ENCODE measurements at regions not wholly inside any gene's neighbourhood (a gene's known extent, or its start where the extent isn't known, plus 50 kb on each side); places are given as distances from the start of the nearest gene placed in this dataset.

DNA sequence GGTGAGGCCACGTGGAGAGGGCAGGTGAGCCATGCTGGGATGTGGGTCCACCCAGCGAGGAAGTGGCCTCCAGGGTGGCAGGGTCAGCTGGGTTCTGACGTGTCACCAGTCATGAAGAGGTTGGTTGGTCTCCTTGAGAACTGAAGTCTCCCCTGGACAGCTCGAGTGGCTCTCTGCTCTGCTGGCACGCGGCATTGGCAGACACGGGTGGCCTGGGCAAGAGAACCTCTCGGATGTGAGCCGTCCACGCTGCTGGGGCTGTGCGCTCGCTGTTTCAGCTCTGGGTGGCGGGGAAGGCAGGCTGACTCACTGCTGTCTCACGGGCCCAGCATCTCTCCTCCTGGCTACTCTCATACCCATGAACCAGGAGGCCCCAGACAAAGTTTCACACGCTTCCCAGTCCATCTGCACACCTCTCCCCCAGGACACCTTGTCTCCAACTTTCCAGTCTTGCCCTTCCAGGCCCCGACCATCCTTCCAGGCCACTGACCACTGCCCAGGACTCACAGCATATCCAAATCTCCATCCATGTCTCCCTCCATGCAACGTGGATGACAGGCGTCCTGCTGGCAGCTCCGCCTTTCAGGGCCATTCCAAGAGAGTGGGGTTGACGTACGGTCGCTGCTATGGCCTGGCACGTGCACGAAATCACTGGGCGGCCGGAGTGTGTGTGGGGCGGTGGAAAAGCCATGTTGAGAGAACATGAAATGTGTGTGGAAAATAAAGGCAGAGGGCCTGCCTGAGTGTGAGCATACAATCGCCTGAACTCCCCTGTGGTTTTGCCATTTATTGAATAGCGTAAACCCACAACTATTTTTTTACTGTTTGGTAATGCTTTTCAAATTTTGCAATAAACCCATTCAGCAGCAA, 145.0 kb upstream of the COL5A1 start:
- Mint-ChIP-seq H3K4me1 (no peaks in the 10 kb centered on the region), H3K9me3 (no peaks in the 10 kb centered on the region), H3K27ac (no peak overlapping the region), H3K4me3 (no peak overlapping the region), H3K27me3 (peaks cover 7% of the 10 kb centered on the region), H3K36me3 (ENCODE audit: low read depth) (no peaks in the 10 kb centered on the region)
- no peak for ATAC-seq (replicated peaks)

DNA sequence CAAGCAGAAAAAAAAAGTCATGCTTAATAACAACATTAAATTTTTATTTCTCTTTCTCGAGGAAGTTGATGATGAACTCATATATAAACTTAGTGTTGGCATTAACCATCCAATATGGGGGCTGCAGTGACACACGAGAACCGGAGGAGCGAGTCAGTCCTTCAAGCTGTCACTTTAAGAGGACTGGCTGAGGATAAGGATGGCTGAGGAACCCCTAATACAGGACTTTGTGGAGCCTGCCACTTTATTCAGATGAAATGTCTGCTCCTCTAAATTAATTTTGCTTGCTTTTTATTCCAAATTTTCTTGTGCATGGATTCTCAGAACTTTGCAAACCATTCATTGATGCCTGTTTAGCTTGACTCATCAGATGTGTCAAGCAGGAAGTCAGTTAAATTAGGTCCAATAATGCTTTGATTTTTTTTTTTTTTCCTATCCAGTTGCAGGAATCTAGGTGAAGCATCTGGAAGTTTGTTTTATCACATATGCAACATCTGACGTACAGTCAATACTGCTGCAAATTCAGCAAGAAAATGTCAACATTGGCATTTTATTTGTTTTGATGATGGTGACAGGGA, 144.2 kb upstream of the COL5A1 start:
- H3K4me3 Mint-ChIP-seq, result no peak overlapping the region
- no peak for ATAC-seq (replicated peaks)
- H3K27ac Mint-ChIP-seq, result no peak overlapping the region
- H3K9me3 Mint-ChIP-seq, result no peaks in the 10 kb centered on the region
- no peaks in the 10 kb centered on the region for H3K4me1 Mint-ChIP-seq
- H3K36me3 Mint-ChIP-seq (ENCODE audit: low read depth), result no peaks in the 10 kb centered on the region
- H3K27me3 Mint-ChIP-seq, result peaks cover 10% of the 10 kb centered on the region

DNA sequence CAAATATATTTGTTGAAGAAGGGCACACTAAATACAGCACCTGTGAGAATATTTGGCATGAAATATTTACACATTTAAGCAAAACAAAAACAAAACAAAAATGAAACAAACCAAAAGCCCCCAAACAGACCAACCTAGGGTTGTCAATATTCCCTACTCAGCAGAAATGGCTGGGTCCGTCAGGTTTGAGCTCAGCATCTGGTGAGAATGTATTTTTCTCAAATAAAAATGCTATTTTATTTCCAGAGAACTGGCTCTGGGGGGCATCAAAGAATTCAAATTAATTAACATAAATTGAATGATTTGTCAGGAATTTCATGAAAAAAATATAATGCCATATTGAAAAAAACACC, 142.8 kb upstream of the COL5A1 start:
- Mint-ChIP-seq H3K4me3 (no peak overlapping the region), H3K4me1 (no peaks in the 10 kb centered on the region), H3K36me3 (ENCODE audit: low read depth) (no peaks in the 10 kb centered on the region), H3K9me3 (no peaks in the 10 kb centered on the region), H3K27me3 (peaks cover 7% of the 10 kb centered on the region), H3K27ac (no peak overlapping the region)
- no peak for ATAC-seq (replicated peaks)

DNA sequence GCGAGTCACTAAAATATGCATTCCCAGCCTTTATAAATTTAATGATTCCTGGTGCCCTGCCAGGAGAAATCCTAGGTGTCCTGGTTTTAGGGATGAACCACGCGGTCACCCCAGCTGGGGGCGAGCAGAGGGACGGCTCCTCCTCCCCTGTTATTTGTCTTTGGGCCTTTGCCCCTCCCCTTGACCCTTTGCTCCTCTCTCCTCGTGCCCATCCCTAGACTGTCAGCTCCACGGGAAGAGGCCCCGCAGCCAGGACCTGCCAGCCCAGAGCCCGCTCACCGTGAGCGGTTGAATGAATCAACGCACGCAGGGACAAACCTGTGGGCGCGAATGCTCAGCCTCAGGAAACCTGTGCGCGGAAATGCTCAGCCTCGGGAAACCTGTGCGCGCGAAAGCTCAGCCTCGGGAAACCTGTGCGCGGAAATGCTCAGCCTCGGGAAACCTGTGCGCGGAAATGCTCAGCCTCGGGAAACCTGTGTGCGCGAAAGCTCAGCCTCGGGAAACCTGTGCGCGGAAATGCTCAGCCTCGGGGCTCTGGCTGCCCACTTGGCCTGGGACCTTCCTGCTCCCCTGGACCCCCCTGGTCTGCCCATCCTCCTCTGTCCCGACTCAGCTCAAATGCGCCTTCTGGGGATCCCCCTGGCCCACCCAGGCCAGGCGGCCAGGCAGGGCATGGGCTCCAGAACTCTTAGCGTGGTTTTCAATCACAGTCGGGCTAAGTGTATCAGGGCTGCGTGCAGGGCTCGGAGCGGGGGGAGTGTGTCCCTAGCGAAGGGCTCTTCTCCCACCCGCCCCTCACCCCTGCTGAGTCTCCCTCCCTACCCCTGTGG, 140.5 kb upstream of the COL5A1 start:
- no peak overlapping the region for H3K4me3 Mint-ChIP-seq
- H3K9me3 Mint-ChIP-seq, result no peaks in the 10 kb centered on the region

DNA sequence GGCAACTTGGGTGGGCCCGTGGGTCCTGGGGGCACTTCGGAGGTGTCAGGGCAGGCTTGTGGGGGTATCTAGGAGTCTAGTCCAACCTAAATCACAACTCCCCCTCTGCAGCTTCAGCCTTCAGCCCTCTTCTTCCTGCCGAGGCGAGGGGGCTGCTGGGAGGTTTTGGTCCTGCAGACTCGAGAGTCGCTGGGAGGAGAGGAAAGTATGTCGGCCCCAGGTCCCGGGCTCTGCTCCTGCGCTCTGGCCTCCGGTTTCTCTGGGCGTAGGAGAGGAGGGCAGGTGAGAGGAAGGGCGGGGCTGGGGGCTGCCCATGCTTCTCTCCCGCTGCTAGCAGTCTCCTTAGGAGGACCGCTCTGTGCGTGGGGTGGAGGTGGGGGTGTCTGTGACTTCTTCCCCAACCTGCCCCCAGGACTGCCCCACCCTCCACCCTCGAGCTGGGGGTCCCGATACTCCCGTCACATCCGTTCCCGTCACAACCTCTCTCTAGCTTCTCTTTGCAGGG, 139.8 kb upstream of the COL5A1 start:
- Mint-ChIP-seq H3K27ac (no peak overlapping the region), H3K4me3 (no peak overlapping the region), H3K4me1 (no peaks in the 10 kb centered on the region), H3K9me3 (no peaks in the 10 kb centered on the region), H3K27me3 (peaks cover 10% of the 10 kb centered on the region), H3K36me3 (ENCODE audit: low read depth) (no peaks in the 10 kb centered on the region)
- no peak for ATAC-seq (replicated peaks)

More for the DNA sequence above, 140.5 kb upstream of the COL5A1 start:
- Mint-ChIP-seq H3K36me3 (ENCODE audit: low read depth) (no peaks in the 10 kb centered on the region), H3K27ac (no peak overlapping the region), H3K27me3 (peaks cover 10% of the 10 kb centered on the region), H3K4me1 (no peaks in the 10 kb centered on the region)
- no peak for ATAC-seq (replicated peaks)

DNA sequence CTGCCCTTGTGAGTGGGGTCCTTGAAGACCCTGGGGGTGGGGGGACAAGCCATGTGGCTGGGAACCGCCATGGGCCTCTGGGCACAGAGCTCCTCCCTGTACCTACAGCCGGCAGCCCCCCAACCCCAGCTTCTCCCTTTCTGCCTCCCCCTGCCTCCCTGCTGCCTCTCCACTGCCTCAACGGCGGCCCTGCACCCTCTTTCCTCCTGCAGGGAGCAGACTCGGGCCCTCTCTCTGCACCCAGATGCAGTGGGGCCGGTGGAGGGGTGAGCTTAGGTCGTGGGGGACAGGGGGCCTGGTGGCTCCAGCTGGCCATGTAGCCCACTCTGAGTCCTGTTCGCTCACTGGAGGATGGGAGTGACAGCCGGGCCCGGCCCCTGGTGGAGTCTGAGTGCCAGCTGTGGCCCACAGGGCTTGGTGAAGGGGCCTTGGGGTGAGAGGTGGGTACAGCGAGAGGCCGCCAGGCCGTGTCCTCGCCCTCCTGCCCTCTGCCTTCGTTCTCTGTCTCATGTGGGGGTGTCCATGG, 139.3 kb upstream of the COL5A1 start:
- Mint-ChIP-seq H3K27ac (no peak overlapping the region), H3K36me3 (ENCODE audit: low read depth) (no peaks in the 10 kb centered on the region), H3K9me3 (no peaks in the 10 kb centered on the region), H3K4me3 (no peak overlapping the region), H3K27me3 (peaks cover 10% of the 10 kb centered on the region), H3K4me1 (no peaks in the 10 kb centered on the region)
- no peak for ATAC-seq (replicated peaks)

DNA sequence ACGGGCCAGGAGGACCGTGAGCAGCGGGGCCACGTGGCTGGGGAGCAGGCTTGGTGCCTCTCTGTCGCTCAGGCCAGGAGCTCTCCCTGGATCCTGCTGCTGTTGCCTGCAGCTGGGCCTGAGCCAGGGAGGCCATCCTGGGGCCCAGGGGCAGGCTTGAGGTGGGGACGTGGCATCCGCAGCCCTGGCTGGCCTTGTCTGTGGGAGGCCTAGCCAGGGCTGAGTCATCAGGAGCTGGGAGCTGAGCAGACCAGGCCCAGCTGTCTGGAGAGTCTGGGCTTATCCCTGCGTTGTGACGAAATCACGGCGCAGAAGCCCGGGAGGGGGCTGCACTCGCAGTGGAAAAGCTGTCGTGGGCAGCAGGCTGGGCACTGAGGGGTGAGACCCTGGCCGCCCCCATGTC, 138.8 kb upstream of the COL5A1 start:
- H3K27ac Mint-ChIP-seq, result no peak overlapping the region
- ATAC-seq (replicated peaks), result no peak
- H3K27me3 Mint-ChIP-seq, result peaks cover 10% of the 10 kb centered on the region
- H3K9me3 Mint-ChIP-seq, result no peaks in the 10 kb centered on the region
- H3K36me3 Mint-ChIP-seq (ENCODE audit: low read depth), result no peaks in the 10 kb centered on the region
- no peak overlapping the region for H3K4me3 Mint-ChIP-seq
- H3K4me1 Mint-ChIP-seq, result no peaks in the 10 kb centered on the region

DNA sequence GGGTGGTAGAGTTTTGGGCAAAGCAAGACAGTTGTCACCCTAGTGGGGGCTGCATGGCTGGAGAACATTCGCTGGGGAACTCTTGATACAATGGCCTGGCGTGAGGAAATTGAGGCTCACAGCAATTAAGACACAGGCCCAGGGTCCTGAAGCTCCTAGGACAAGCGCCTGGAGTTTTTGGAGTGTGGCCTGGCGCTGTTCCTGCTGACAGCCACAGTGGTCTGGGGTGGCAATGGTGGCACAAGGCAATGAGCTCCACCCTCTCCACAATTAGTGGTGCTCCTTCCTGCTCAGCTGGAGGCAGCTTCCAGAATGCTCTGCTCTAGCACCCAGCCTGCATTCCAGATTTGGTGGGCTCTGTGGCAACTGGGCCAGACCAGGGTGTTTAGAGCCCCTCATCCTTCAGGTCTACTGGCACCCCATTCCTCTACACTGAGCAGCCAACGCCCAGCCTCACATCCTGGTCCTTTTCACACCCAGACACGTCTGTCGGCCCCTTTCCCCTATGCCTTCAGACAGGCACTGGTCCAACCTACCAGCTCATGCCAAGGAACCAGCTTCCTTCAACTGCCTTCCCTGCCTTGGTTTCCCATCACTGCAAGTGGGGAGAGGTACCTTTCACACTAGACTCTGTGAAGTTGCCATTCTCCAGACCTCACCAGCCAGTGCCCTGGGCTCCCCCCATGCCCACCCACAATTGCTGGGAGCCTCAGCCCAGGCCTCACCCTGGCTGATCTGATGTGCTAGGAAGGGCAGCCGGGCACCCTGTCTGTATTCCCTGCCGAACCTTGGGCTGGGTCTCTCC, 138.1 kb upstream of the COL5A1 start:
- no peak overlapping the region for H3K4me3 Mint-ChIP-seq
- no peak for ATAC-seq (replicated peaks)
- no peaks in the 10 kb centered on the region for H3K36me3 Mint-ChIP-seq (ENCODE audit: low read depth)
- H3K27me3 Mint-ChIP-seq, result peaks cover 10% of the 10 kb centered on the region
- no peaks in the 10 kb centered on the region for H3K4me1 Mint-ChIP-seq
- no peak overlapping the region for H3K27ac Mint-ChIP-seq
- H3K9me3 Mint-ChIP-seq, result no peaks in the 10 kb centered on the region

DNA sequence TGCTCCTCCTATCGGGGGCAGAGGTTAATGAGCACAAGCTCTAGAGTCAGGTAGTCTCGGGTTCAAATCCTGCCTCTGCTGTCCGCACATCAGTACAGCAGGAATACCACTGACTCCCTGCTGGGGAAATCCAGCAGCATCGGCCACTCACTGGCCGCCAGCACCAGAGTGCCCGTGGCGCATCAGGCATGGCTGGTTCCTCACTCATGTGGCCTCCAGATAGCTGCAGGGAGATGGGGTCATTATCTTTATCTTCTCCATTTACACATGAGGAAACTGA, 137.6 kb upstream of the COL5A1 start:
- no peak overlapping the region for H3K4me3 Mint-ChIP-seq
- no peaks in the 10 kb centered on the region for H3K9me3 Mint-ChIP-seq
- H3K27me3 Mint-ChIP-seq, result peaks cover 14% of the 10 kb centered on the region
- no peaks in the 10 kb centered on the region for H3K4me1 Mint-ChIP-seq
- no peak overlapping the region for H3K27ac Mint-ChIP-seq
- no peak for ATAC-seq (replicated peaks)
- H3K36me3 Mint-ChIP-seq (ENCODE audit: low read depth), result no peaks in the 10 kb centered on the region

DNA sequence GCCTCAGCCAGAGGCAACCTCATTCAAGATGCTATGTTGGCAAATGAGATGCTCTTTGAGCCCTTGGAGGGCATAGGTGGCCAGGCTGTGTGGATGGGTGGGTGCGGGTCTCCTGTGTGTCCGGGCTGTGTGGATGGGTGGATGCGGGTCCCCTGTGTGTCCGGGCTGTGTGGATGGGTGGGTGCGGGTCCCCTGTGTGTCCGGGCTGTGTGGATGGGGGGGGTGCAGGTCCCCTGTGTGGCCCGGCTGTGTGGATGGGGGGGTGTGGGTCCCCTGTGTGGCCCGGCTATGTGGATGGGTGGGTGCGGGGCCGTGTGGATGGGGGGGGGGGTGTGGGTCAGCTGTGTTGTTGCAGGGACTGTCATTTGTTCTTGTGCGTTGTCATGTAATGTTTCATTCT, 136.6 kb upstream of the COL5A1 start:
- H3K27ac Mint-ChIP-seq, result no peak overlapping the region
- no peaks in the 10 kb centered on the region for H3K4me1 Mint-ChIP-seq
- no peak for ATAC-seq (replicated peaks)
- H3K4me3 Mint-ChIP-seq, result no peak overlapping the region
- no peaks in the 10 kb centered on the region for H3K36me3 Mint-ChIP-seq (ENCODE audit: low read depth)
- no peaks in the 10 kb centered on the region for H3K9me3 Mint-ChIP-seq
- peaks cover 18% of the 10 kb centered on the region for H3K27me3 Mint-ChIP-seq

DNA sequence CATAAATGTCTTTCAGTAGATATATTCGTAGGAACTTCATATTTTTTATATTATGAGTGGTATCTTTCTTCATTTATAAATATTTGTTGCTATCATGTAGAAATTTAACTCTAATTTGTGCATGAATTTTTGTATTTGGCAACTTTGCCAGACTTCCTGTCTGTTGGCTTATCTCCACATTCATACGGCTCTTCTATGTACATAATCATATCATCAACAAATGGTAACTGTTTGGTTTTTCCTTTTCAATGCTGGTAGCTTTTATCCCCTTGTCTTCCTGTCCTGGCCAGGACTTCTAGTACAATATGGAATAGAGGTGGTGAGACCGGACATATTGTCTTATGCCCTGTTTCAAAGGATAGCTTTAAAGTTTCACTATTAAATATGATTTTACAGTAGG, 132.3 kb upstream of the COL5A1 start:
- no peaks in the 10 kb centered on the region for H3K36me3 Mint-ChIP-seq (ENCODE audit: low read depth)
- no peak overlapping the region for H3K4me3 Mint-ChIP-seq
- H3K27ac Mint-ChIP-seq, result no peak overlapping the region
- H3K27me3 Mint-ChIP-seq, result peaks cover 26% of the 10 kb centered on the region
- ATAC-seq (replicated peaks), result no peak
- H3K4me1 Mint-ChIP-seq, result no peaks in the 10 kb centered on the region
- no peaks in the 10 kb centered on the region for H3K9me3 Mint-ChIP-seq

DNA sequence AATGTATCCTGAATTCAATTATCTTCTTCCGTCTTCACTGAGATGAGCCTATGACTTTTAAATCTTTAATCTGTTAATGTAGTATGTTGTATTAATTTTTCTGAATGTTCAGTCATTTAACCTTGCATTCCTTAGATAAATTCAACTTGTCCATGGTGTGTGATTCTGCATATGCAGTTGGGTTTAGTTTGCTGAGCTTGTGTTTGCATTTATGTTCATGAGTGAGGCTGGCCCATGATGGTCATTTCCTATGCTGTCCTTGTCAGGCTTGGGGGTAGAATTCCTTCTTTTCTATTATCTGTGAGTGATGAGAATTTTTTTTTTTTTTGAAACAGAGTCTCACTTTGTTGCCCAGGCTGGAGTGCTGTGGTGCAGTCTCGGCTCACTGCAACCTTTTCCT, 131.8 kb upstream of the COL5A1 start:
- ATAC-seq (replicated peaks), result no peak
- H3K4me1 Mint-ChIP-seq, result no peaks in the 10 kb centered on the region
- peaks cover 26% of the 10 kb centered on the region for H3K27me3 Mint-ChIP-seq
- no peaks in the 10 kb centered on the region for H3K36me3 Mint-ChIP-seq (ENCODE audit: low read depth)
- H3K9me3 Mint-ChIP-seq, result no peaks in the 10 kb centered on the region
- no peak overlapping the region for H3K4me3 Mint-ChIP-seq
- H3K27ac Mint-ChIP-seq, result no peak overlapping the region

DNA sequence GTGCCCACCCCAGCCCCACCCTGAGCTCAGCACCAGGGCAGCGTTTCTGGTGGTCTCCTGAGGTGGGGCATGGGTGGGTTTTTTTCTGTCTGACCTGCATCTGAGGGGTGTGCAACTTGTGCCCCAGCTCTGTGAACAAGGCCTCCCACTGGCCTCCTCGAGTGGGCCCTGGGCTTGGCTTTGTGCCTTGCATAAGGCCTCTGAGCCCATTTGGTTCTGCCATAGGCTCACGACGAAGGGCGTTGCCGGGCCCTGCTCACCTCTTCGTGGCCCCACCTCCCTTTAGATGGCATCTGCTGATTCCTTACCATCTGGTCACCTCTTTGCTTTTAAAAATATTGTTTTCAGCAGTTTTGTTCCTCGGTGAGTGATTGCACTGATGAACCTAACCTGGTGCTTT, 127.1 kb upstream of the COL5A1 start:
- H3K36me3 Mint-ChIP-seq (ENCODE audit: low read depth), result no peaks in the 10 kb centered on the region
- peaks cover 11% of the 10 kb centered on the region for H3K27me3 Mint-ChIP-seq
- H3K4me1 Mint-ChIP-seq, result no peaks in the 10 kb centered on the region
- no peak overlapping the region for H3K4me3 Mint-ChIP-seq
- H3K27ac Mint-ChIP-seq, result no peak overlapping the region
- no peaks in the 10 kb centered on the region for H3K9me3 Mint-ChIP-seq
- no peak for ATAC-seq (replicated peaks)

Data from activated T-helper 17 cell treated with anti-CD3 and anti-CD28 coated beads, Interleukin-2, amount 50 U/mL, for 72 hours (primary cell).